DMS53 treated with DMSO at 0.1 percent for 48 hours (cell line): ENCODE measurements at regions not wholly inside any gene's neighbourhood (a gene's known extent, or its start where the extent isn't known, plus 50 kb on each side); places are given as distances from the start of the nearest gene placed in this dataset.

ENCODE experiments used
- DNase-seq: peaks from one replicate; lab custom pipeline; 2025; ENCODE audit not compliant: unreplicated experiment; lab: John Stamatoyannopoulos, UW

- no peak for DNase-seq
Measured at GRCh38 chr11:19597206-19597605, 115.4 kb upstream of the NAV2 start.

GRCh38 chr11:19595840-19596751 is 116.5 kb upstream of the NAV2 start:
- DNase-seq = no peak

GRCh38 chr11:19595499-19595839 is 117.2 kb upstream of the NAV2 start:
- DNase-seq = no peak

DNA sequence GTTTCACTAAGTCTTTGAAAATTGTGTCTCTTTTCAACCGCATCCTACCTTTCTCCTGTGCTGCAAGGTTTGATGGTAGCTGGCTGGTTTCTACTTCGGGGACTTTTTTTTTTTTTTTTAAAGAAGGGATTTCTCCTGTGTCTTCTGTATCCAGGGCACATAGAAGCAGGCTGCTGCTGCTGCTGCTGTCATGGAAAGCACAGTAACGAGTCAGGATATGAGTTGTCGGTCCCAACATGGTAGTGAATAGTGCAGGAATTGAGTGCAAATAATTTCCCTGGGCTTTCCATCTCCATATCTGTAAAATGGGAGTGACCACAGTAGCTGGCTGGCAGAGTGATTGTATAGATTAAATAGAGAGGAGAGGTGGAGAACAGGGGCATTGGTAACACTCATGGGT is 118.3 kb upstream of the NAV2 start:
- no peak for DNase-seq

- no peak for DNase-seq
Measured at GRCh38 chr11:19592842-19593241, 119.8 kb upstream of the NAV2 start.

GRCh38 chr11:19589567-19590260 is 122.9 kb upstream of the NAV2 start:
- DNase-seq = no peak

GRCh38 chr11:19587979-19588378 is 124.7 kb upstream of the NAV2 start:
- no peak for DNase-seq

DNA sequence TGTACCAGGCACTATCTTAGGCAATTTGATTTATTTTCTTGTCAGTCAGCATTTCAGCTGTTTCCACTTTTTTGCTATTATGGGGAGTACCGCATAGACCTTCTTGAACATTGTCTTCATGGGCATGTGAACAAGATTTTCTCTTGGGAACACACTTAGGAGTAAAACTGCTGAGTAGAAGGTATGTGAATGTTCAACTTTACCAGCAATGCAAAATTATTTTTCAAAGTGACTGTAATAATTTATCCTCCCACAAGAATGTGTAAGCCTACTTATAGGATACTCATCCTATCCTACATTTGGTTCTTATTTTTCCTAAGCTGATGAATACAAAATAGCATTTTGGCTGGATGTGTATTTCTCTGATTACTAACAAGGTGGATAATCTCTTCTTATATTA is 132.0 kb upstream of the NAV2 start:
- DNase-seq = no peak

- DNase-seq = no peak
Measured at GRCh38 chr11:19579957-19580356, 132.7 kb upstream of the NAV2 start.

DNA sequence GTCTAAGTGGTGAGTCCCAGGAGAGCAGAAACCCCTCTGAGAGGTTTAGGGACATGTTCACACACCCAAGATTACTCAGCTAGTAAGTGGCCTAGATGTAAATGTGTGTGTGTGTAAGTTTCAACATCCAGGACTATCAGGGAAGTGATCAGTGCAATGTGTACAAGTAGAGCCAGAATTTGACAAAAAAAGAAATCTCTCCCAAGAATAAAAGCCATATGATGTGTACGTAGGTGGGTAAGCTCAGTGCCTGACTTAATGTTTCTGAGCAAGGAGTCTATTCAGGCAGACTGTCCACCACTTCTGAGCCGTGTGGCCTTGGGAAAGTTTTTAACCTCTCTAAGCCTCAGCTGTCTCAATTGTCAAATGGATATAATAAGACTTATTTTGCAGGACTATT is 133.8 kb upstream of the NAV2 start:
- DNase-seq = no peak

GRCh38 chr11:19577976-19578619 is 134.5 kb upstream of the NAV2 start:
- no peak for DNase-seq

GRCh38 chr11:19577391-19577975 is 135.2 kb upstream of the NAV2 start:
- DNase-seq = no peak

DNA sequence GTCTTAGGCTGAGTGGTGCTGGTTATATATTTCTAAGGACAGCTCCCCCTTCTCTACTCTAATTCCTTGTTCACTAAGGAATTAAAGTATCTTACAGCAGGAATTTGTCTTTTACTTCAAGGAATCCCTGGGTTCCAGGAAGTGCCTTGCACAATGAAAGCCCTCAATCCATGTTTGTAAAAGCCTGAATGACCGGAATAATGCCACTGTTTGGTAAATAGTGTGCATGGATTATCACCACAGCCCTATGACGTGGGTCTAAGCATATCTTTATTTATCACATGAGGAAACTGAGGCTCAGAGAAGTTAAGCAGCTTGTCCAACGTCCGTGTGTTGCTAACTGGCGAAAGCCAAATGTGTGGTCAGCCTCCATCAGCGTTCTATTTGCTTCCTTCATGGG is 135.7 kb upstream of the NAV2 start:
- DNase-seq = no peak

DNA sequence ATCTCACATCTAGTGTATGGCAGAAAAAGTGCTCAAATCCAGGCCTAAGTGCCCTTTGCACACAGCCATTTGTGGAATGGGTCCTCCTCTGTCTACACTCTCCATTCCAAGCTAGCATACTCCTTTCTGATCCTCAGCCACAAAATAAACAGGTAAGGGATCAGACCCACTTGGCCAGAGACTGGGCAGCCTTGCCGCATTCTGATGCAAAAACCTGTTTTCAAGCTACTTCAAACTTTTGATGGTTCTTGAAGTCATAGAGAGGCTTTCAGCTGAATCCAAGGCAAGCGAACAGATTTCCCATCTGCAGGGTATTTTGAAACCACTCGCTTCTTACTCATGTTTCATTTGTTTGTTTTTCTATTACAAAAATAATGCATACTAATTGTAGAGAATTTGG is 136.6 kb upstream of the NAV2 start:
- no peak for DNase-seq

DNA sequence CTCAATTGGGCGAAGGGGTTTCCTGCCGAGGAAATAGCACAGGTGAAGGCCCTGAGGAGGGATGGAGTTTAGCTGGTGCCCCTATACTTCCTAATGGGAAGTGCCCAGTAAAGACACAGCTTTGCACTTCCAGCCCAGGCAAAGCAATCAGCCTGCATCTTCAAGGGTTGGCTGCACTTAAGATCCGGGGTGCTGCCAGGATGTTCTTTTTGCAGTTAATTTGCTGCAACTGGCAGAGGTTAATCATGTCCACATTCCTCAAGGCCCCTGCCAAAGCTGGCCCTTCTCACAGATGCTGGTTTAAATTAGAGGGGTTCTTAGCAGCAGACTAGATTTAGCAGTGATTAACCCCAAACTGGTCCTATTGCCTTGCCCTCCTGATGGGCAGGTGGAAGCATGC is 137.7 kb upstream of the NAV2 start:
- no peak for DNase-seq

DNA sequence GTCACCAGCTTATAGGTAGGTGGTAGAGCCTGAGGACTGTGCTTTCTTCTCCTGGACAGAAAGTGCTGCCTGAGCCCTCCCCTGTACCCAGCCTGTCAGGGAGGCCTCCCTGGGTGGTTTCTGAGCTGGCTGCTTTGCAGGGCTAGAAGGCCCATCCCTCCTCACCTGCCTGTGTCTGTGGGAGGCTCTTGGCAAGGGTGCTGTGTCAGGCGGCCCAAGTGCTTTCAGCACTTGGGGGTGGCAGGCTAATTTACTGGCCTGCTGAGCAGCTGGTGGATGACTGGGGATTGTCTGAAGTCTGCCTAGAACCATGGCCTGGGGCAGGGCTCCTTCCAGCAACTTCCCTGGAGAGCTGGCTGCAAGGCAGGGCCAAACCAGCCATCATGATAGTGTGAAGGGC is 139.0 kb upstream of the NAV2 start:
- no peak for DNase-seq

DNA sequence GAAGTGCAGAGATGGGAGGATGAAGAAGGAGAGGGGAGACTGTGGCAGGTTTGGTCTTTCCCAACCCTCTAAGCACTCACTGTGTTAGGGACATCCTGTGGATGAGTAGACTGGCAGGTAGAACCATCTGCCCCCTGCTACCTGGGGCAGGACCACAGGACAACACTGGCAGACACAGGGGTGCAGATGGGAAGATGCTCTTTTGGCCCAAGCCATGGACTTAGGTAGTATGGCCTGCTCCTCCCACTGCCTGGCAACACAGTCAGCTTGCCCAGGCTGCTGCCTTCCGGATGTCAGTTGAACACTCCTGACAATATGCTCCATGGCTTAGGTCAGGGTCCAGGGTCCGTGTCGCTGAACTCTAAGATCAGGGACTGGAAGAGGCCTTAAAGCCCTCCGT is 140.7 kb upstream of the NAV2 start:
- no peak for DNase-seq

GRCh38 chr11:19570889-19571288 is 141.7 kb upstream of the NAV2 start:
- DNase-seq = no peak

GRCh38 chr11:19567996-19568395 is 144.6 kb upstream of the NAV2 start:
- no peak for DNase-seq

DNA sequence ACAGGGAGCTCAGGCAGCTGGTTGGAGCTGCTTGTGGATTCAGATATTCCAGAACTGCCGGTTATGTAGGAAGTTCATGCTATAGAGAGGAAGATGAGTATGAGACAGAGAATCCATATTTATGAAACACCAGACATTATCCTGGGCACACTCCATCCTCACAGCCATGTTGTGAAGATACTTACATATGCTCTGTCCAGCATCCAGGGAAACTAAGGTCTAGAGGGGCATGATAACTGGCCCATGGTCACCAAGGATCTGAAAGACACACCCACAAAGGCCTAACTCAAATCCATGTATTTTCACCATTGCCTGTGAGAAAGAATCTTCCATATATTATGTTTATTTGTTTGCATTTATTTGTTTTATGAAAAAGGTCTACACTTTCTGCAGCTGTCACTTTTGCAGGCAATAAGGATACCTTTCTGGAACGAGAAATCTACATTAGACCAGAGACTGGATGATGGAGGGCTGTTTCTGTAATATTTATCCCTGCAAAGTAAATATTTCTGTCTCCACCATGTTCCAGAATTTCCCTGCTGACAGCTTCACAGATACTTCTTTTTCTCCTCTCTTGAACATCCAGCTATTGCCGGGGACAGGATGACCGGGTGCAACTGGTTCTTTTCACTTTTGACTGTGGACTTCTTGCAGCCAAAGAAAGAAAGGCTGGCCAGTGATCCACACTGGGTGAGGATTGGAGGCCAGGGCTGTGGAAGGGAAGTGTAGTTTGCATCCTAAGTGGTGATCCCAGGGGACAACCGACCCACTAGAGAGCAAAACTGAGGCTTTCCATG is 145.9 kb upstream of the NAV2 start:
- no peak for DNase-seq

- DNase-seq = no peak
Measured at GRCh38 chr11:19565639-19566038, 147.0 kb upstream of the NAV2 start.
